Loucy (cell line): ENCODE measurements at regions not wholly inside any gene's neighbourhood (a gene's known extent, or its start where the extent isn't known, plus 50 kb on each side); places are given as distances from the start of the nearest gene placed in this dataset.

ENCODE experiments used
- H2AFZ ChIP-seq: fragments of 200-600 bp; sonication (generic); 2 replicates; pipeline ENCODE4 v1.6.0; 2016; ENCODE audit warnings: antibody characterized with exemption, mild to moderate bottlenecking, low read length, moderate library complexity
- H3F3A ChIP-seq: fragments of 200-600 bp; 2 replicates; pipeline ENCODE4 v1.6.0; 2016; ENCODE audit warnings: antibody characterized with exemption, low read depth, mild to moderate bottlenecking
- H3K27me3 ChIP-seq: fragments of 200-600 bp; sonication (generic); 2 replicates; pipeline ENCODE4 v1.6.1; 2014; ENCODE audit warnings: low read length, mild to moderate bottlenecking; ENCODE audit not compliant: insufficient read depth, poor library complexity, severe bottlenecking
- H3K36me3 ChIP-seq: fragments of 200-600 bp; sonication (generic); 2 replicates; pipeline ENCODE4 v1.6.1; 2016; ENCODE audit warnings: low read length; ENCODE audit not compliant: insufficient read depth
- H3K4me1 ChIP-seq: fragments of 200-600 bp; sonication (generic); 2 replicates; pipeline ENCODE4 v1.5.1; 2014; ENCODE audit warnings: low read length, mild to moderate bottlenecking; ENCODE audit not compliant: insufficient read depth, poor library complexity, severe bottlenecking
- H3K4me2 ChIP-seq: fragments of 200-600 bp; sonication (generic); 2 replicates; pipeline ENCODE4 v1.6.0; 2014; ENCODE audit warnings: antibody characterized with exemption, low read length, low read depth, mild to moderate bottlenecking; ENCODE audit not compliant: poor library complexity, severe bottlenecking
- H3K4me3 ChIP-seq: fragments of 200-600 bp; sonication (generic); 2 replicates; pipeline ENCODE4 v1.5.1; 2014; ENCODE audit warnings: low read length, mild to moderate bottlenecking, mixed read lengths; ENCODE audit not compliant: poor library complexity, severe bottlenecking
- H3K79me2 ChIP-seq: fragments of 200-600 bp; sonication (generic); 2 replicates; pipeline ENCODE4 v1.6.1; 2014; ENCODE audit warnings: low read length; ENCODE audit not compliant: insufficient read depth
- H3K9ac ChIP-seq: fragments of 200-600 bp; sonication (generic); 2 replicates; pipeline ENCODE4 v1.6.0; 2014; ENCODE audit warnings: mild to moderate bottlenecking, low read depth, low read length, moderate library complexity; ENCODE audit not compliant: poor library complexity, severe bottlenecking
- H3K9me2 ChIP-seq: fragments of 200-600 bp; sonication (generic); replicated peaks from 2 replicates; pipeline ENCODE4 v1.6.1; 2016; ENCODE audit warnings: low read depth, low read length, mixed read lengths
- H3K9me3 ChIP-seq: fragments of 200-600 bp; sonication (generic); 2 replicates; pipeline ENCODE4 v1.6.1; 2014; ENCODE audit warnings: mild to moderate bottlenecking, antibody characterized with exemption, low read length, low read depth; ENCODE audit not compliant: insufficient read depth
- H4K20me1 ChIP-seq: fragments of 200-600 bp; sonication (generic); 2 replicates; pipeline ENCODE4 v1.6.0; 2014; ENCODE audit warnings: antibody characterized with exemption, low read length, mild to moderate bottlenecking; ENCODE audit not compliant: insufficient read depth, poor library complexity, severe bottlenecking
- EZH2phosphoT487 ChIP-seq: fragments of 200-600 bp; IDR thresholded peaks from 2 replicates; pipeline ENCODE4 v1.6.1; 2018; ENCODE audit warnings: antibody characterized with exemption, mild to moderate bottlenecking, moderate library complexity, borderline replicate concordance
- TF ChIP-seq, protein P1 (sequence below): fragments of 200-600 bp; sonication (generic); conservative IDR thresholded peaks from 2 replicates; pipeline ENCODE4 v1.5.1; 2014; ENCODE audit warnings: mild to moderate bottlenecking, antibody characterized with exemption, low read length

DNA sequence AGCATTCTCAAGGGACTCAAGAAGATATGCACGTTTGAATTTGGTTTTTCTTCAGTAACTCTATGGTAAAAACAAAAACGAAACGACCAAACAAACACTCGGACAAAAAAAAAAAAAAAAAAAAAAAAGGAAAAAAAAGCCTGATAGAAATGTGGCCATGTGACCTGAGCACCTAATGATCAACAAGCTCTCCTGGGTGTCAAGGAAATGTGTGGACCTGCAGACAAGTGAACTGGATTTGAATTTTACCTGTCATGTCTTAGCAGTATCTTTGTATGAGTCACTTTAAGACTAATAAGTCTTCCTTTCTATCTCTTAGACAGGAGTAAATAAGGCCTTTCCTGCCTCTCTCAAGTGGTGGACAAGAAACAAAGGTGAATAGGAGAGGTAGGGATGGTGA, 190.6 kb upstream of the GRIA1 start:
- H3K9ac ChIP-seq = no peak overlapping the region
- H3K36me3 ChIP-seq = no peaks in the 10 kb centered on the region
- H3K9me3 ChIP-seq = no peaks in the 10 kb centered on the region
- H3K4me3 ChIP-seq = no peak overlapping the region
- H3F3A ChIP-seq = no peaks in the 10 kb centered on the region
- H3K4me2 ChIP-seq = no peak overlapping the region
- no peaks in the 10 kb centered on the region for H4K20me1 ChIP-seq
- no peaks in the 10 kb centered on the region for H3K9me2 ChIP-seq
- TF ChIP-seq, protein P1, sequence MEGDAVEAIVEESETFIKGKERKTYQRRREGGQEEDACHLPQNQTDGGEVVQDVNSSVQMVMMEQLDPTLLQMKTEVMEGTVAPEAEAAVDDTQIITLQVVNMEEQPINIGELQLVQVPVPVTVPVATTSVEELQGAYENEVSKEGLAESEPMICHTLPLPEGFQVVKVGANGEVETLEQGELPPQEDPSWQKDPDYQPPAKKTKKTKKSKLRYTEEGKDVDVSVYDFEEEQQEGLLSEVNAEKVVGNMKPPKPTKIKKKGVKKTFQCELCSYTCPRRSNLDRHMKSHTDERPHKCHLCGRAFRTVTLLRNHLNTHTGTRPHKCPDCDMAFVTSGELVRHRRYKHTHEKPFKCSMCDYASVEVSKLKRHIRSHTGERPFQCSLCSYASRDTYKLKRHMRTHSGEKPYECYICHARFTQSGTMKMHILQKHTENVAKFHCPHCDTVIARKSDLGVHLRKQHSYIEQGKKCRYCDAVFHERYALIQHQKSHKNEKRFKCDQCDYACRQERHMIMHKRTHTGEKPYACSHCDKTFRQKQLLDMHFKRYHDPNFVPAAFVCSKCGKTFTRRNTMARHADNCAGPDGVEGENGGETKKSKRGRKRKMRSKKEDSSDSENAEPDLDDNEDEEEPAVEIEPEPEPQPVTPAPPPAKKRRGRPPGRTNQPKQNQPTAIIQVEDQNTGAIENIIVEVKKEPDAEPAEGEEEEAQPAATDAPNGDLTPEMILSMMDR = no peak
- no peak for TF ChIP-seq EZH2phosphoT487
- no peak overlapping the region for H2AFZ ChIP-seq
- H3K4me1 ChIP-seq = no peaks in the 10 kb centered on the region
- no peaks in the 10 kb centered on the region for H3K27me3 ChIP-seq
- no peaks in the 10 kb centered on the region for H3K79me2 ChIP-seq

DNA sequence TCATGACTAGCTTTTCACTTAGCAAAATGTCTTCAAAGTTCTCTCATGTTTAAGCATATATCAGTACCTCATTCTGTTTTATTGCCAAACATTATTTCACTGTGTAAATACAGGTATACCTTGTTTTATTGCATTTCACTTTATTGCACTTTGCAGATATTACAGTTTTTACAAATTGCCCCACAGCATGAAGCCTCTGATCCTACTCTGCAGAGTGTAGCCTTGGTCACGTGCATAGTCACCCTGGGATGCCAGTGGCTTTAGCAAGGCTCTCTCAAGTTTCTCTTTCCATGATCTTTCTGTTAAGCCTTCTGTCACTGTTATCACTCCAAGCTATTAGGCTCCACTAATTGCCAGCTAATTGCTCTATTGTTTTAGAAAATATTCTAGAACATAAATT, 182.2 kb upstream of the GRIA1 start:
- TF ChIP-seq, protein P1 = no peak
- no peak for TF ChIP-seq EZH2phosphoT487
- Histone ChIP-seq H3K9me3 (no peaks in the 10 kb centered on the region), H4K20me1 (no peaks in the 10 kb centered on the region), H3K4me1 (no peaks in the 10 kb centered on the region), H3K36me3 (no peaks in the 10 kb centered on the region), H3K27me3 (no peaks in the 10 kb centered on the region), H3K9ac (no peak overlapping the region), H3K4me3 (no peak overlapping the region), H2AFZ (no peak overlapping the region), H3K4me2 (no peak overlapping the region), H3F3A (no peaks in the 10 kb centered on the region), H3K9me2 (no peaks in the 10 kb centered on the region), H3K79me2 (no peaks in the 10 kb centered on the region)

DNA sequence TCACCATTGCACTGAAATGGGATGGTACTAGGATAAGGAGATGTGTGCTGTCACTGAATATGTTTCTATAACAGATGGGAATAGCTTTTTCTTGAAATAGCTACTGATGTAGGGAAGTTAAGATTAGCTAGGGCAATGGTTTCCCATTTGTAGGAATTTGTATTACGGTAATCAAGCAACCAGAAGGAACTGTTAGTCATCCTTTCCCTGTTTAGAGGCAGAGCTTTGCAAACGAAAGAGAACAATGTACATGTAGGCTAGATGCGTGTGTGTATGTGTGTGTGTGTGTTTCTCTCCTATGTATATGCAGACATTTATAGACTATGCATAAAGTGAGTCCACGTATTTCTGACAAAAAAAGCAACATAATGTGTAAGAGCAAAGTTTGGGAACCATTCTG, 171.9 kb upstream of the GRIA1 start:
- no peaks in the 10 kb centered on the region for H3K79me2 ChIP-seq
- H3K4me1 ChIP-seq = no peaks in the 10 kb centered on the region
- H4K20me1 ChIP-seq = no peaks in the 10 kb centered on the region
- no peak overlapping the region for H3K4me3 ChIP-seq
- no peaks in the 10 kb centered on the region for H3K36me3 ChIP-seq
- H3K9me2 ChIP-seq = no peaks in the 10 kb centered on the region
- TF ChIP-seq, protein P1 = no peak
- TF ChIP-seq EZH2phosphoT487 = no peak
- H3K4me2 ChIP-seq = no peak overlapping the region
- H3K9ac ChIP-seq = no peak overlapping the region
- H3F3A ChIP-seq = no peaks in the 10 kb centered on the region
- no peaks in the 10 kb centered on the region for H3K9me3 ChIP-seq
- H2AFZ ChIP-seq = no peak overlapping the region
- no peaks in the 10 kb centered on the region for H3K27me3 ChIP-seq
